ENCODE measurements at regions not wholly inside any gene's neighbourhood (a gene's known extent, or its start where the extent isn't known, plus 50 kb on each side); places are given as distances from the start of the nearest gene placed in this dataset.

DNA sequence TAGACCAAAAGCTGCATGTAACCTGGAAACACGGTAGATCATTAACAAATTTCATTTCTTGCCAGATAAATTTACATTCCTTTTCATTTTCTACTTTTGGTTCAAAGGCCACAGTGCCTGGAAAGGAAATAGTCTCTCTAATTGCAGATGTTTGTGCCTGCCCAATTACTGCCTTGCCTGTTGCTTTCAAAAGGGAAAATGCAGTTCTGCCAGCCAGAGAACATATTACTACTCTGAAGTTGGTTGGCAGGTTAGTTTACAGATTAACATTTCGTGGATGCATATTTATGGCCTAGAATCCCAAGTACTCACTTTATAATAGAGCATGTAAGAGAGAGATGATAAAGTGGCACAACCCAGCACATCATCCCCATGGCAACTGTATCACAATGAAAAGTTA, 124.3 kb upstream of the LRRC3B start:
- TF ChIP-seq RCOR1 (IDR thresholded peaks at IDR 0.05; ENCODE audit: low read length), result no peak
- TF ChIP-seq, protein P1, sequence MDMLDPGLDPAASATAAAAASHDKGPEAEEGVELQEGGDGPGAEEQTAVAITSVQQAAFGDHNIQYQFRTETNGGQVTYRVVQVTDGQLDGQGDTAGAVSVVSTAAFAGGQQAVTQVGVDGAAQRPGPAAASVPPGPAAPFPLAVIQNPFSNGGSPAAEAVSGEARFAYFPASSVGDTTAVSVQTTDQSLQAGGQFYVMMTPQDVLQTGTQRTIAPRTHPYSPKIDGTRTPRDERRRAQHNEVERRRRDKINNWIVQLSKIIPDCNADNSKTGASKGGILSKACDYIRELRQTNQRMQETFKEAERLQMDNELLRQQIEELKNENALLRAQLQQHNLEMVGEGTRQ (IDR thresholded peaks at IDR 0.05; ENCODE audit: borderline replicate concordance, low read depth, low read length), result no peak
- TF ChIP-seq TAF1 (IDR thresholded peaks at IDR 0.05; ENCODE audit: borderline replicate concordance, low read depth, low read length), result no peak
- no peak for TF ChIP-seq RAD21 (IDR thresholded peaks at IDR 0.05; ENCODE audit: low read length)
- no peak for TF ChIP-seq MXI1 (IDR thresholded peaks at IDR 0.05; ENCODE audit: low read depth, low read length)
- no peak for TF ChIP-seq CTCF (IDR thresholded peaks at IDR 0.05)
- TF ChIP-seq RFX5 (IDR thresholded peaks at IDR 0.05; ENCODE audit: low read length), result no peak

Data from SK-N-SH (cell line).